ENCODE measurements at regions not wholly inside any gene's neighbourhood (a gene's known extent, or its start where the extent isn't known, plus 50 kb on each side); places are given as distances from the start of the nearest gene placed in this dataset.

GRCh38 chr5:125698420-125698819, 724.8 kb upstream of the GRAMD2B start:
- intact Hi-C loops (cut with micrococcal nuclease): no loop called here
- H3K27ac ChIP-seq (replicated peaks): no peak overlapping the region
- H3K27me3 ChIP-seq (ENCODE audit: low read depth): no peaks in the 10 kb centered on the region
- H3K4me1 ChIP-seq: peaks cover 13% of the 10 kb centered on the region
- DNase-seq: no peak
- no peak overlapping the region for H3K4me3 ChIP-seq
- H3K9me3 ChIP-seq (replicated peaks): peaks cover under 1% of the 10 kb centered on the region
- TF ChIP-seq CTCF (IDR thresholded peaks at IDR 0.05; ENCODE audit: borderline replicate concordance): no peak
- H3K36me3 ChIP-seq: no peaks in the 10 kb centered on the region

- Histone ChIP-seq H3K4me3 (peak overlapping the region; percentile 36), H3K9me3 (replicated peaks) (peaks cover 11% of the 10 kb centered on the region), H3K27me3 (ENCODE audit: low read depth) (no peaks in the 10 kb centered on the region), H3K4me1 (peaks cover 13% of the 10 kb centered on the region), H3K27ac (replicated peaks) (no peak overlapping the region), H3K36me3 (no peaks in the 10 kb centered on the region)
- intact Hi-C loops (cut with micrococcal nuclease): no loop called here
- no peak for DNase-seq
- TF ChIP-seq CTCF (IDR thresholded peaks at IDR 0.05; ENCODE audit: borderline replicate concordance): no peak
These were observed 723.3 kb upstream of the GRAMD2B start for GRCh38 chr5:125699860-125700259.

GRCh38 chr5:125700380-125700861, 722.8 kb upstream of the GRAMD2B start:
- Histone ChIP-seq H3K36me3 (no peaks in the 10 kb centered on the region), H3K4me1 (peaks cover 13% of the 10 kb centered on the region), H3K4me3 (peak overlapping the region; percentile 36), H3K9me3 (replicated peaks) (peaks cover 17% of the 10 kb centered on the region), H3K27me3 (ENCODE audit: low read depth) (no peaks in the 10 kb centered on the region), H3K27ac (replicated peaks) (no peak overlapping the region)
- TF ChIP-seq CTCF (IDR thresholded peaks at IDR 0.05; ENCODE audit: borderline replicate concordance): no peak
- intact Hi-C loops (cut with micrococcal nuclease): no loop called here
- DNase-seq: no peak

GRCh38 chr5:125703616-125704015, 719.6 kb upstream of the GRAMD2B start:
- intact Hi-C loops (cut with micrococcal nuclease): no loop called here

GRCh38 chr5:125704888-125705287, 718.3 kb upstream of the GRAMD2B start:
- Histone ChIP-seq H3K27me3 (ENCODE audit: low read depth) (no peaks in the 10 kb centered on the region), H3K27ac (replicated peaks) (no peak overlapping the region), H3K4me3 (no peak overlapping the region), H3K9me3 (replicated peaks) (peaks cover 28% of the 10 kb centered on the region), H3K4me1 (peaks cover 9% of the 10 kb centered on the region), H3K36me3 (no peaks in the 10 kb centered on the region)
- no peak for DNase-seq
- intact Hi-C loops (cut with micrococcal nuclease): no loop called here
- no peak for TF ChIP-seq CTCF (IDR thresholded peaks at IDR 0.05; ENCODE audit: borderline replicate concordance)

More at GRCh38 chr5:125703616-125704015, 719.6 kb upstream of the GRAMD2B start:
- peaks cover 28% of the 10 kb centered on the region for H3K9me3 ChIP-seq (replicated peaks)
- DNase-seq: no peak
- TF ChIP-seq CTCF (IDR thresholded peaks at IDR 0.05; ENCODE audit: borderline replicate concordance): no peak
- no peak overlapping the region for H3K4me3 ChIP-seq
- peaks cover 13% of the 10 kb centered on the region for H3K4me1 ChIP-seq
- H3K27ac ChIP-seq (replicated peaks): no peak overlapping the region
- no peaks in the 10 kb centered on the region for H3K27me3 ChIP-seq (ENCODE audit: low read depth)
- H3K36me3 ChIP-seq: no peaks in the 10 kb centered on the region

All from left ventricle myocardium inferior (tissue), 1 donor.